MCF 10A (cell line): ENCODE measurements at regions not wholly inside any gene's neighbourhood (a gene's known extent, or its start where the extent isn't known, plus 50 kb on each side); places are given as distances from the start of the nearest gene placed in this dataset.
"Not testable (repeated sequence)": the region's sequence is repeated elsewhere in the genome, so short reads cannot be mapped to it uniquely, and the experiment has no call there.

Experiments
- BruUV-seq: library from RNA; stranded (reverse); fragments of 400-500 nt; replicated peaks from 2 replicates; lab custom pipeline; 2021; lab: Mats Ljungman, UMichigan
- CTCF ChIA-PET: fragments of 300-600 bp; sonication (Branson Sonifier 250); formaldehyde crosslinking; extraction: SDS; loops from one replicate; lab custom pipeline; 2021; ENCODE audit warnings: antibody characterized with exemption, inconsistent platforms; lab: Yijun Ruan, JAX
- POLR2A ChIA-PET: fragments of 300-600, 350-650 bp; sonication (Branson Sonifier 250); formaldehyde crosslinking; extraction: SDS; loops from one replicate; lab custom pipeline; 2020; ENCODE audit warnings: antibody characterized with exemption, inconsistent platforms; lab: Yijun Ruan, JAX
- DNase-seq: peaks from one replicate; pipeline ENCODE4 v3.0.0-alpha.2; 2018; ENCODE audit not compliant: unreplicated experiment
- H3K27ac Mint-ChIP-seq: one replicate; pipeline ENCODE4 v1.8.0; 2022; ENCODE audit warnings: mild to moderate bottlenecking, low read depth, mixed read lengths; ENCODE audit not compliant: unreplicated experiment
- H3K27me3 Mint-ChIP-seq: one replicate; pipeline ENCODE4 v1.8.0; 2022; ENCODE audit warnings: mixed read lengths; ENCODE audit not compliant: insufficient read depth, unreplicated experiment
- H3K36me3 Mint-ChIP-seq: one replicate; pipeline ENCODE4 v1.8.0; 2022; ENCODE audit warnings: mild to moderate bottlenecking, moderate library complexity, mixed read lengths; ENCODE audit not compliant: insufficient read depth, unreplicated experiment
- H3K4me1 Mint-ChIP-seq: one replicate; pipeline ENCODE4 v1.8.0; 2022; ENCODE audit warnings: mixed read lengths; ENCODE audit not compliant: insufficient read depth, unreplicated experiment
- H3K4me3 Mint-ChIP-seq: one replicate; pipeline ENCODE4 v1.8.0; 2022; ENCODE audit warnings: mild to moderate bottlenecking, moderate library complexity, mixed read lengths; ENCODE audit not compliant: unreplicated experiment
- H3K9me3 Mint-ChIP-seq: one replicate; pipeline ENCODE4 v1.8.0; 2022; ENCODE audit warnings: mixed read lengths; ENCODE audit not compliant: unreplicated experiment
- CTCF ChIP-seq: fragments of 200-600 bp; IDR thresholded peaks from one replicate; pipeline ENCODE4 v1.8.0; 2022; ENCODE audit warnings: antibody characterized with exemption, mild to moderate bottlenecking; ENCODE audit not compliant: unreplicated experiment
- intact Hi-C: fragments of 100-400 bp; cut with micrococcal nuclease; formaldehyde crosslinking; loops from 2 replicates; pipeline ENCODE4 v1.14.1; 2022

DNA sequence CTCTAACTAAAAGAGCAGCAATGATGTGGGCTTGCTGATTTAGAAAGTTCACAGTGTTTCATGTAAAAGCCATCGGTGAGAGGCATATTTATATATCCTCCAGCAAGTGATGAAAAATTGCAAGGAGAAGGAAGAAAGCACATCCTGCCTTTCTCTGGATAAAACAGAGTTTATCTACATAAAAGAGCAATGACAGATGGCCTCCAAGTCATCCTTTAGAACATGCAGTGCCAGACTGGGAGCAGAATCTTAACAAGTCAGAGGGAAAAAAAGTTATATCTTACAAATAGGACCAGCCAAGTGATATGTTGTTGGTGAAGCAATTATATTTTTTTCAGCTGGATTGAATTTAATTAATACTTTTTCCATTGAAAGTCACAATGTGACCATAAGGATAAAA is 253.8 kb upstream of the MGMT start:
- Mint-ChIP-seq H3K4me1 (no peaks in the 10 kb centered on the region), H3K9me3 (no peaks in the 10 kb centered on the region), H3K27me3 (no peaks in the 10 kb centered on the region), H3K27ac (no peak overlapping the region), H3K4me3 (no peak overlapping the region), H3K36me3 (no peaks in the 10 kb centered on the region)
- ChIA-PET CTCF (no interaction called here), POLR2A (no interaction called here)
- no peak for DNase-seq
- TF ChIP-seq CTCF, result no peak
- intact Hi-C loops, result no loop called here
- no TSS peak for BruUV-seq

GRCh38 chr10:129213996-129214395 is 253.0 kb upstream of the MGMT start:
- H3K4me3 Mint-ChIP-seq, H3K27me3 Mint-ChIP-seq, POLR2A ChIA-PET, H3K36me3 Mint-ChIP-seq, intact Hi-C loops, H3K9me3 Mint-ChIP-seq, DNase-seq, BruUV-seq, H3K4me1 Mint-ChIP-seq, H3K27ac Mint-ChIP-seq: not testable (repeated sequence)
- CTCF ChIA-PET, result interaction anchor here (0.6 kb wide), 1 partner anchor 66 kb away, joined by 3 read pairs; no protein-coding TSS in a partner anchor

- Mint-ChIP-seq H3K4me1 (no peaks in the 10 kb centered on the region), H3K36me3 (no peaks in the 10 kb centered on the region), H3K27ac (no peak overlapping the region), H3K4me3 (no peak overlapping the region), H3K9me3 (peaks cover 13% of the 10 kb centered on the region), H3K27me3 (no peaks in the 10 kb centered on the region)
- no TSS peak for BruUV-seq
- DNase-seq, result no peak
- no peak for TF ChIP-seq CTCF
- intact Hi-C loops, result no loop called here
- POLR2A ChIA-PET, result no interaction called here
- CTCF ChIA-PET, result interaction anchor here (1.2 kb wide), 1 partner anchor 130 kb away, joined by 5 read pairs; no protein-coding TSS in a partner anchor
Measured at GRCh38 chr10:129219364-129219763, 247.7 kb upstream of the MGMT start.

GRCh38 chr10:129222436-129222835 is 244.6 kb upstream of the MGMT start:
- Mint-ChIP-seq H3K27ac (no peak overlapping the region), H3K4me1 (no peaks in the 10 kb centered on the region), H3K9me3 (peaks cover 13% of the 10 kb centered on the region), H3K27me3 (no peaks in the 10 kb centered on the region), H3K36me3 (no peaks in the 10 kb centered on the region), H3K4me3 (no peak overlapping the region)
- intact Hi-C loops, result no loop called here
- no peak for TF ChIP-seq CTCF
- BruUV-seq, result no TSS peak
- CTCF ChIA-PET, result no interaction called here
- POLR2A ChIA-PET, result no interaction called here
- no peak for DNase-seq

- ChIA-PET CTCF (no interaction called here), POLR2A (no interaction called here)
- peak overlapping the region; percentile 37 for H3K27ac Mint-ChIP-seq
- H3K4me1 Mint-ChIP-seq, result no peaks in the 10 kb centered on the region
- H3K9me3 Mint-ChIP-seq, result peaks cover 13% of the 10 kb centered on the region
- no peak overlapping the region for H3K4me3 Mint-ChIP-seq
- no peak for DNase-seq
- H3K27me3 Mint-ChIP-seq, result no peaks in the 10 kb centered on the region
- no TSS peak for BruUV-seq
- intact Hi-C loops, result no loop called here
- no peaks in the 10 kb centered on the region for H3K36me3 Mint-ChIP-seq
- TF ChIP-seq CTCF, result no peak
Measured at GRCh38 chr10:129223363-129223762, 243.7 kb upstream of the MGMT start.
